ENCODE measurements at regions not wholly inside any gene's neighbourhood (a gene's known extent, or its start where the extent isn't known, plus 50 kb on each side); places are given as distances from the start of the nearest gene placed in this dataset.

GRCh38 chr7:9874182-9874581 is 1099.5 kb upstream of the PHF14 start:
- no peak for DNase-seq (ENCODE audit: low spot score)
- intact Hi-C loops (cut with DNase I), result no loop called here

GRCh38 chr7:9876053-9876452 is 1097.6 kb upstream of the PHF14 start:
- DNase-seq (ENCODE audit: low spot score), result no peak
- intact Hi-C loops (cut with DNase I), result no loop called here

- no peak for DNase-seq (ENCODE audit: low spot score)
- intact Hi-C loops (cut with DNase I), result no loop called here
These were observed 1084.1 kb upstream of the PHF14 start for GRCh38 chr7:9889554-9889953.

GRCh38 chr7:9890092-9890491 is 1083.6 kb upstream of the PHF14 start:
- DNase-seq (ENCODE audit: low spot score), result no peak
- intact Hi-C loops (cut with DNase I), result no loop called here

GRCh38 chr7:9891056-9891455 is 1082.6 kb upstream of the PHF14 start:
- DNase-seq (ENCODE audit: low spot score), result no peak
- intact Hi-C loops (cut with DNase I), result no loop called here

- intact Hi-C loops (cut with DNase I), result no loop called here
These were observed 1073.3 kb upstream of the PHF14 start for GRCh38 chr7:9900339-9900738.

GRCh38 chr7:9921326-9921725 is 1052.3 kb upstream of the PHF14 start:
- intact Hi-C loops (cut with DNase I), result no loop called here
- no peak for DNase-seq (ENCODE audit: low spot score)

More at GRCh38 chr7:9900339-9900738, 1073.3 kb upstream of the PHF14 start:
- no peak for DNase-seq (ENCODE audit: low spot score)

- no peak for DNase-seq (ENCODE audit: low spot score)
- intact Hi-C loops (cut with DNase I), result no loop called here
These were observed 1035.6 kb upstream of the PHF14 start for GRCh38 chr7:9937944-9938631.

GRCh38 chr7:9939176-9939575 is 1034.5 kb upstream of the PHF14 start:
- intact Hi-C loops (cut with DNase I), result no loop called here

GRCh38 chr7:9945131-9945530 is 1028.5 kb upstream of the PHF14 start:
- DNase-seq (ENCODE audit: low spot score), result no peak
- intact Hi-C loops (cut with DNase I), result no loop called here

More at GRCh38 chr7:9939176-9939575, 1034.5 kb upstream of the PHF14 start:
- DNase-seq (ENCODE audit: low spot score), result no peak

GRCh38 chr7:9945857-9946256 is 1027.8 kb upstream of the PHF14 start:
- DNase-seq (ENCODE audit: low spot score), result no peak
- intact Hi-C loops (cut with DNase I), result no loop called here

GRCh38 chr7:9955138-9955537 is 1018.5 kb upstream of the PHF14 start:
- intact Hi-C loops (cut with DNase I), result no loop called here
- peak; percentile 12 for DNase-seq (ENCODE audit: low spot score)

GRCh38 chr7:9958486-9958885 is 1015.2 kb upstream of the PHF14 start:
- intact Hi-C loops (cut with DNase I), result no loop called here
- no peak for DNase-seq (ENCODE audit: low spot score)

- intact Hi-C loops (cut with DNase I), result no loop called here
These were observed 1013.2 kb upstream of the PHF14 start for GRCh38 chr7:9960460-9960859.

GRCh38 chr7:9961161-9961922 is 1012.3 kb upstream of the PHF14 start:
- DNase-seq (ENCODE audit: low spot score), result no peak
- intact Hi-C loops (cut with DNase I), result no loop called here

More at GRCh38 chr7:9960460-9960859, 1013.2 kb upstream of the PHF14 start:
- no peak for DNase-seq (ENCODE audit: low spot score)

- DNase-seq (ENCODE audit: low spot score), result no peak
- intact Hi-C loops (cut with DNase I), result no loop called here
These were observed 1010.9 kb upstream of the PHF14 start for GRCh38 chr7:9962742-9963141.

- intact Hi-C loops (cut with DNase I), result no loop called here
- no peak for DNase-seq (ENCODE audit: low spot score)
These were observed 995.3 kb upstream of the PHF14 start for GRCh38 chr7:9978106-9979064.

GRCh38 chr7:9981742-9982349 is 991.8 kb upstream of the PHF14 start:
- intact Hi-C loops (cut with DNase I), result no loop called here
- no peak for DNase-seq (ENCODE audit: low spot score)

- intact Hi-C loops (cut with DNase I), result no loop called here
- peak; percentile 16 for DNase-seq (ENCODE audit: low spot score)
These were observed 990.6 kb upstream of the PHF14 start for GRCh38 chr7:9983048-9983447.
